ENCODE measurements at regions not wholly inside any gene's neighbourhood (a gene's known extent, or its start where the extent isn't known, plus 50 kb on each side); places are given as distances from the start of the nearest gene placed in this dataset.

DNA sequence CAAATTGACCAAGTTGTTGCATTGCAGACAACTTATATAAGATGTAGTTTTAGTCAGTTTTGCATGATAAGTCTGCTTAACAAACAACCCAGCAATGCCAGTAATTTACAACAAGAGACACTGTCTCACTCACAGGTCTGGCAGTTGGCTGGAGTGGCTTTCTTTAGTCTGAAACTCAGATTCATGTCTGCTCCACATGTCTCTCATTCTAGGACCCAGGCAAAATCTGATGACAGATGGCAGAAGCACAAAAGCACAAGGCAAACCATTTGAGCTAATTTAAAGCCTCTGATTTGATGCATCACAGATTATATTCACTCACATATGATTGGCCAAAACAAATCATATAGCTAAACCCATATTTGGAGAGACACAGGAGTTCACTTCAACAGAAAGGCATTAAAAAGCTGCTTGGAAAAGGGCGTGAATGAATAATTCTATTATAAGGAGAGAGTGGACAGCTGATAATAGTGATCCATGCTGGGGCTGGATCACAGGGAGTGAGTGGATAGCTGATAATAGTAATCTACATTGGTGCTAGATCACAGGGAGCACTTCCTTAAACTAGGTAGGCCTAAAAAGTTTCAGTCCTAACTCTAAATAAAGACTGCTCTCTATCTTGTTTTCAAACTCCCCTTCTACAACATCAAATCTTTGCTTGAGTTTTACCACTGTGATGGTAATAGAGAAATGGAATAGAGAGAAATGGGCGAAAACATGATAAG, 593.2 kb upstream of the ZNF804A start:
- Histone ChIP-seq H3K4me1 (ENCODE audit: control insufficient read depth, insufficient read depth, low read length) (peaks cover 5% of the 10 kb centered on the region), H3K27me3 (ENCODE audit: control insufficient read depth, insufficient read depth, low read length) (no peaks in the 10 kb centered on the region), H3K27ac (ENCODE audit: low read length) (no peak overlapping the region), H3K4me3 (ENCODE audit: low read length) (no peak overlapping the region), H3K36me3 (ENCODE audit: control insufficient read depth, insufficient read depth, low read length) (no peaks in the 10 kb centered on the region), H3K9me3 (ENCODE audit: control insufficient read depth, low read depth, low read length) (no peaks in the 10 kb centered on the region)
- no peak for DNase-seq
- WGBS (ENCODE audit: insufficient coverage, low lambda C conversion rate) = 92% methylated on average over 2 of the region's 2 CpGs

DNA sequence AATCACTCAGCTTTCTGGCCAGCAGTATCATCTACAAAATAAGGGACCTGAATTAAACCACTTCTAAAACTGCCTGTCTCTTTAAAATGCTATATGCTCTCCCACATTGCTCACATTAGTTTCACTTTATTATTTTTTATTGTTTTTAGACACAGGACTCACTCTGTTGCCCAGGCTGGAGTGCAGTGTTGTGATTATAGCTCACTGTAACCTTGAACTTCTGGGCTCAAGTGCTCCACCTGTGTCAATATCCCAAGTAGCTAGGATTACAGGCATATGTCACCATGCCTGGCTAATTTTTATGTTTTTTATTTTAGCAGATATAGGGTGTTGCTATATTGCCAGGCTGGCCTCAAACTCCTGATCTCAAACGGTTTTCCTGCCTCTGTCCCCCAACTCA, 591.3 kb upstream of the ZNF804A start:
- Histone ChIP-seq H3K9me3 (ENCODE audit: control insufficient read depth, low read depth, low read length) (no peaks in the 10 kb centered on the region), H3K4me1 (ENCODE audit: control insufficient read depth, insufficient read depth, low read length) (peaks cover 5% of the 10 kb centered on the region), H3K36me3 (ENCODE audit: control insufficient read depth, insufficient read depth, low read length) (no peaks in the 10 kb centered on the region), H3K27me3 (ENCODE audit: control insufficient read depth, insufficient read depth, low read length) (no peaks in the 10 kb centered on the region), H3K4me3 (ENCODE audit: low read length) (no peak overlapping the region), H3K27ac (ENCODE audit: low read length) (no peak overlapping the region)
- DNase-seq = peak; percentile 25 to 61
- WGBS (ENCODE audit: insufficient coverage, low lambda C conversion rate) = no CpG with 5 or more reads among the region's 1 CpG

DNA sequence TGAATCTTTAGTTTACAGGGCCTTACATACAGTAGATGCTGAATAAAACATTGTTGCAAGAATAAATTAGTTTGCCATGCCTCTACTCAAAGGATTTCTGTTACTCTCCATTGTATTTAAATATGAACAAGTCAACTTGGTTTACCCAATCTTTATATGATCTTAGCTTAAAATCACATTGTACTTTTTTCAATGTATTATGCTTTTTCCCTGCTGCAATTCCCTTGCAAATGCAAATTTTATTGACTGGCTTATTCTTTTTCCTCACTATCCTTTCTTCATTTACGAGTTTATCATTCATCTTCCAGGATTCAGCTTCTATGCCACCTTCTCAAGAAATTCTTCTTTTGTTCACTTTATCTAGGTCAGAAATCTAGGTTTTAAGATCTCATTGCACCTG, 571.4 kb upstream of the ZNF804A start:
- Histone ChIP-seq H3K27me3 (ENCODE audit: control insufficient read depth, insufficient read depth, low read length) (no peaks in the 10 kb centered on the region), H3K36me3 (ENCODE audit: control insufficient read depth, insufficient read depth, low read length) (no peaks in the 10 kb centered on the region), H3K4me1 (ENCODE audit: control insufficient read depth, insufficient read depth, low read length) (no peaks in the 10 kb centered on the region), H3K9me3 (ENCODE audit: control insufficient read depth, low read depth, low read length) (no peaks in the 10 kb centered on the region), H3K27ac (ENCODE audit: low read length) (no peak overlapping the region), H3K4me3 (ENCODE audit: low read length) (no peak overlapping the region)
- WGBS (ENCODE audit: insufficient coverage, low lambda C conversion rate) = 92% methylated on average over 1 of the region's 1 CpG
- DNase-seq = no peak

DNA sequence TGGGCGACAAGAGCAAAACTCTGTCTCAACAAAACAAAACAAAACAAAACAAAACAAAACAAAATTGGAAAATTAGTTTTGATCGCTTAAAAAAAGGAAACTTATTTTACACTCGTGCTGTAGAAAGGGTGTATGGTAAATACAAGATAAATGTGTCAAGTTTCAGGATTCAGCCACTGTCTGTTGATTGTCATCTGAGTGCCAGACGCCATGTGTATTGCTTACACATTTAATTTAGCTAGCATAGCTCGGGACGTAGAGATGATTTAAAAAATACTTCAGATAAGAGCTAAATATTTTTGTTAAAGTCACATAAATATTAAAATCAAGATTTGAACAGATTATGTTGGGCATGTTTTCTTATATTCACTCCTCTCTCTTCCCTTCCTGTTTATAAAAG, 568.1 kb upstream of the ZNF804A start:
- H3K27me3 ChIP-seq (ENCODE audit: control insufficient read depth, insufficient read depth, low read length) = no peaks in the 10 kb centered on the region
- no peaks in the 10 kb centered on the region for H3K4me1 ChIP-seq (ENCODE audit: control insufficient read depth, insufficient read depth, low read length)
- H3K9me3 ChIP-seq (ENCODE audit: control insufficient read depth, low read depth, low read length) = no peaks in the 10 kb centered on the region
- no peak for DNase-seq
- no peak overlapping the region for H3K27ac ChIP-seq (ENCODE audit: low read length)
- H3K4me3 ChIP-seq (ENCODE audit: low read length) = no peak overlapping the region
- no peaks in the 10 kb centered on the region for H3K36me3 ChIP-seq (ENCODE audit: control insufficient read depth, insufficient read depth, low read length)
- 68% methylated on average over 4 of the region's 6 CpGs for WGBS (ENCODE audit: insufficient coverage, low lambda C conversion rate)

DNA sequence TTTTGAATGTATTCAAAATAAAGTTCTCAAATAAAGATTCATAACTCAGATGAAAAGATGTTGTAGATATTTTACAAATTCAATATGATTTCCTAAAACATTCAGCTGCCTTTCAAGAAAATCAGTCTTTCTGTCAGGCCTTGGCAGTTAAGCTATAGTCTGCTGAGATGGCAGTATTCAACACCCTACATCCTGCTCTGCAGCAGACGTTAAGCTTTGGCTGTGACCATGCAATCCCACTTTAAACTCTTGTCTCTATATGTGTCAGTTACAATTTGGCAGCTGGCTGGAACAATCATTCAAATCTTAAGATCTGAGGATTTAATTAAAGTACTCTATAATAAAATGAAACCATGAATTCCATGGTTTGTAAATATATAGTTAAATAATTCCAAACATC, 567.3 kb upstream of the ZNF804A start:
- H3K4me1 ChIP-seq (ENCODE audit: control insufficient read depth, insufficient read depth, low read length) = no peaks in the 10 kb centered on the region
- no peaks in the 10 kb centered on the region for H3K9me3 ChIP-seq (ENCODE audit: control insufficient read depth, low read depth, low read length)
- no peaks in the 10 kb centered on the region for H3K27me3 ChIP-seq (ENCODE audit: control insufficient read depth, insufficient read depth, low read length)
- H3K4me3 ChIP-seq (ENCODE audit: low read length) = no peak overlapping the region
- H3K36me3 ChIP-seq (ENCODE audit: control insufficient read depth, insufficient read depth, low read length) = no peaks in the 10 kb centered on the region
- WGBS (ENCODE audit: insufficient coverage, low lambda C conversion rate) = no CpG with 5 or more reads among the region's 1 CpG
- no peak for DNase-seq
- no peak overlapping the region for H3K27ac ChIP-seq (ENCODE audit: low read length)

DNA sequence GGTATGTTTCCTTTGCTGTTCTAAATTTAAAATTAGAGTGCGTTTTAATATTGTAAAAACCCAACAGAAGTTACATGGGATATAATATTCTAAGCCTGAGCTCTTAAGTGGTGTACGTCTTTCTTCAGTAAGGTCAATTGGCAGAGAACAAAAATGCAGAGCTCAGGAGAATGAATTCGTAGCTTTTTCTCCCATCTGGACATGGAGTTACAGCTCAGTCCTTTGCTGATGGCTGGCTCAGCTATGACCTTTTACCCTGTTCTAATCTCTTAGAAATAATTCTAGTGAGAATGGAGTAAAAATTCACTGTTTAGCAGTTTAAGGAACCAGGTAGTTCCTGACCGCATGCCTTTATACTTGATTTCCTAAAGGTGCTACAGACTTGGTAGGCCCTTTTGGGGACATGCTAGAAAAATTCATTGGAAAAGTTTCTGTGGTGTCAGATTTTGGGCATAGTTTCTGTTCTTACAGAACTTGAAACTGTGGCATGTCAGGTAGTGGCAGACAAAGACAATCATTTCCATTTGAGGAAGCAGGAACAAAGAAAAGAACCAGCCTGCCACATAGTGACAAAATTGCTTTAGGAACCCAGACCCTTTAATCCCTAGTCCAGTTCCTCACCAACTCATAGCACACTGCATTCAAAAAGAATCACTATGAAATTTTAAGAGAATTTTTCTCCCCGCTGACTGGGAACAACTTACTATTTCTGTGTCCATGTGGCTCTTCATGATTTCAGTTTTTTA, 566.8 kb upstream of the ZNF804A start:
- H3K4me3 ChIP-seq (ENCODE audit: low read length) = no peak overlapping the region
- no peaks in the 10 kb centered on the region for H3K27me3 ChIP-seq (ENCODE audit: control insufficient read depth, insufficient read depth, low read length)
- WGBS (ENCODE audit: insufficient coverage, low lambda C conversion rate) = 73% methylated on average over 2 of the region's 5 CpGs
- peak in 1 of 2 donors; percentile 9 for DNase-seq
- no peak overlapping the region for H3K27ac ChIP-seq (ENCODE audit: low read length)
- no peaks in the 10 kb centered on the region for H3K36me3 ChIP-seq (ENCODE audit: control insufficient read depth, insufficient read depth, low read length)
- H3K4me1 ChIP-seq (ENCODE audit: control insufficient read depth, insufficient read depth, low read length) = no peaks in the 10 kb centered on the region
- H3K9me3 ChIP-seq (ENCODE audit: control insufficient read depth, low read depth, low read length) = no peaks in the 10 kb centered on the region

DNA sequence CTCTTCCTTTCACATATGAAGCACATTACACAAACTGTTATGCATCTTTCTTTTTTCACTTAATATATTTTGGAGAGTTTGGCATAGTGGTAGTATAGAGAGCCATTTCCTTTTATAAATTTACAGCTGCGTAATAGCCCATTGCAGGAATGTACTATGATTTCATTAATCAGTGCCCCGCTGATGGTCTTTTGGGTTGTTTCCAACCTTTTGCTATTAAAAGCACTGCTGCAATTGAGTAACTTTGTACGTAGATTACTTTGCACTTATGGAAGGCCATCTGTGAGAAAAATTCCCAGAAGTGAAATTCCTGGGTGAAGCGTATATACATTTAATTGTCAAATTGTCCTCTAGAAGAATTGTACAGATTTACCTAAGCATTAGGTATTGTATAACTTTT, 565.3 kb upstream of the ZNF804A start:
- H3K36me3 ChIP-seq (ENCODE audit: control insufficient read depth, insufficient read depth, low read length) = no peaks in the 10 kb centered on the region
- H3K27ac ChIP-seq (ENCODE audit: low read length) = no peak overlapping the region
- 100% methylated on average over 1 of the region's 4 CpGs for WGBS (ENCODE audit: insufficient coverage, low lambda C conversion rate)

DNA sequence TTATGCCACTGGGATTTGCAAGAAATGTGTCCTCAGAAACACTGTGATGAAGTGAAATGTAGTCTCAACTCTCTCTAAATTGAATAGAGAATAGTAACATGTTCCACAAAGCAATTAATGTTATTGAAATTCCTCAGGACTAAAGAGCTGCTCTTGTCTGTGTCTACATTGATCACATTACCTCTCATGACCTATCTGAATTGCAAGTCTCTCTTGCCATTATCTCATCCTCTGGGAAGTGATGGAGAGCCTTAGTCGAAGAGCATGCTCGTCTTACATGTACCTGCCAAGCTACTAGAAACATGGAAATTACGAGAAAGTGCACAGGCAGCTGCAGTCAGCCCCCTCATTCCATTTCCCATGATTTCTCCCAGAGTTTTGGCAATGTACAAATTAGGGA, 561.1 kb upstream of the ZNF804A start:
- no peak overlapping the region for H3K4me3 ChIP-seq (ENCODE audit: low read length)
- H3K9me3 ChIP-seq (ENCODE audit: control insufficient read depth, low read depth, low read length) = no peaks in the 10 kb centered on the region
- DNase-seq = no peak
- no peaks in the 10 kb centered on the region for H3K27me3 ChIP-seq (ENCODE audit: control insufficient read depth, insufficient read depth, low read length)
- no peaks in the 10 kb centered on the region for H3K4me1 ChIP-seq (ENCODE audit: control insufficient read depth, insufficient read depth, low read length)
- no peaks in the 10 kb centered on the region for H3K36me3 ChIP-seq (ENCODE audit: control insufficient read depth, insufficient read depth, low read length)
- H3K27ac ChIP-seq (ENCODE audit: low read length) = no peak overlapping the region
- no CpG with 5 or more reads among the region's 3 CpGs for WGBS (ENCODE audit: insufficient coverage, low lambda C conversion rate)

More for the DNA sequence above, 565.3 kb upstream of the ZNF804A start:
- Histone ChIP-seq H3K9me3 (ENCODE audit: control insufficient read depth, low read depth, low read length) (no peaks in the 10 kb centered on the region), H3K4me1 (ENCODE audit: control insufficient read depth, insufficient read depth, low read length) (no peaks in the 10 kb centered on the region), H3K4me3 (ENCODE audit: low read length) (no peak overlapping the region), H3K27me3 (ENCODE audit: control insufficient read depth, insufficient read depth, low read length) (no peaks in the 10 kb centered on the region)
- no peak for DNase-seq

DNA sequence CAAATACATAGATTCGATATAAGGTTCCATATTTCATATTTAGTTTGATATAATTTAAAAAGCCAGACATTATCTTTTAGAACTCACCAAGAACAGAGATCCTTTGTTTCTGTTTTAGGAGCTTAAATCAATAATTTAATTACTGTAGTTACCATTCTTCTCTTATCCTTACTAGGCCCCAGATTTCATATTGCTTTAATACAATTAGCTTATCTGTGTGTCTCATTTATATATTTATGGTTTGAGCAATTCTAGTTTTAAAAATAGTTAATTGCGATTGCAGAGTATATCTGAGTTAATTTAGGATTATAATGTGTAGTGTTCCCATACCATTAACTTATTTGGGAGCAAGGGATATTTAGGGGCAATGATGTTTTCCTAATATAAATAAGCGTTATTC, 558.8 kb upstream of the ZNF804A start:
- Histone ChIP-seq H3K4me3 (ENCODE audit: low read length) (no peak overlapping the region), H3K36me3 (ENCODE audit: control insufficient read depth, insufficient read depth, low read length) (no peaks in the 10 kb centered on the region), H3K4me1 (ENCODE audit: control insufficient read depth, insufficient read depth, low read length) (no peaks in the 10 kb centered on the region), H3K27ac (ENCODE audit: low read length) (no peak overlapping the region), H3K9me3 (ENCODE audit: control insufficient read depth, low read depth, low read length) (no peaks in the 10 kb centered on the region), H3K27me3 (ENCODE audit: control insufficient read depth, insufficient read depth, low read length) (no peaks in the 10 kb centered on the region)
- DNase-seq = no peak
- 71% methylated on average over 1 of the region's 3 CpGs for WGBS (ENCODE audit: insufficient coverage, low lambda C conversion rate)

DNA sequence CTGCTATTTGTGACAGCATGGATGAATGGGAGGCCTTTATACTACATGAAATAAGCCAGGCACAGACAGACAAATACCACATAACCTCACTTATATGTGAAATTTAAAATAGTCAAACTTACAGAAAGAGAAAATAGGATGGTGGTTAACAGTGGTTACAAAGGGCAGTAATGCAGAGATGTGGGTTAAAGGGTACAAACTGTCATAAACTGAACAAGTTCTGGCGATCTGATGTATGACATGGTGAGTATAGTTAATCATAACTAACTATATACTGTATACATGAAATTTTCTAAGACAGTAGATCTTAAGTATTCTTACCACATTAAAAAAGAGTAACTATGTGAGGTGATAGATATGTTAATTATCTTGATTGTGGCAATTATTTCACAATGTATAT, 558.1 kb upstream of the ZNF804A start:
- no peaks in the 10 kb centered on the region for H3K4me1 ChIP-seq (ENCODE audit: control insufficient read depth, insufficient read depth, low read length)
- no peaks in the 10 kb centered on the region for H3K9me3 ChIP-seq (ENCODE audit: control insufficient read depth, low read depth, low read length)
- H3K36me3 ChIP-seq (ENCODE audit: control insufficient read depth, insufficient read depth, low read length) = no peaks in the 10 kb centered on the region
- H3K27ac ChIP-seq (ENCODE audit: low read length) = no peak overlapping the region
- DNase-seq = peak in 1 of 2 donors; percentile 26
- WGBS (ENCODE audit: insufficient coverage, low lambda C conversion rate) = no CpG with 5 or more reads among the region's 1 CpG
- no peak overlapping the region for H3K4me3 ChIP-seq (ENCODE audit: low read length)
- no peaks in the 10 kb centered on the region for H3K27me3 ChIP-seq (ENCODE audit: control insufficient read depth, insufficient read depth, low read length)

DNA sequence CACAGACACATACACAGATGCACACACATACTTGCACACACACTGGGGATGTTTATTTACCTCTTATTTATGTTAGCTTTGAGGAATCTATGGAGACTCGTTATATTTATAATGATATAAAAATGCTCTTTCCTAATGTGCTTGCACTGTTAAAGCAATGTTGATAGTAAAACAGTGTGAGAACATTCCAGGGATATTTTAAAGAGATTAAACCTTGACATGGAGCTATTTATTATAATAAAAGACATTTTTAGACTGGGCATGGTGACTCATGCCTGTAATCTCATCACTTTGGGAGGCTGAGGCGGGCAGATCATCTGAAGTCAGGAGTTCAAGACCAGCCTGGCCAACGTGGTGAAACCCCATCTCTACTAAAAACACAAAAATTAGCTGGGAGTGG, 557.3 kb upstream of the ZNF804A start:
- no peaks in the 10 kb centered on the region for H3K9me3 ChIP-seq (ENCODE audit: control insufficient read depth, low read depth, low read length)
- H3K36me3 ChIP-seq (ENCODE audit: control insufficient read depth, insufficient read depth, low read length) = no peaks in the 10 kb centered on the region
- DNase-seq = no peak
- H3K4me1 ChIP-seq (ENCODE audit: control insufficient read depth, insufficient read depth, low read length) = no peaks in the 10 kb centered on the region
- H3K27me3 ChIP-seq (ENCODE audit: control insufficient read depth, insufficient read depth, low read length) = no peaks in the 10 kb centered on the region
- whole genome bisulfite sequencing (ENCODE audit: insufficient coverage, low lambda C conversion rate) = no CpG with 5 or more reads among the region's 3 CpGs
- no peak overlapping the region for H3K27ac ChIP-seq (ENCODE audit: low read length)
- H3K4me3 ChIP-seq (ENCODE audit: low read length) = no peak overlapping the region

Measured in large intestine (tissue), 3 donors.